HG03103 (cell line): ENCODE measurements at regions not wholly inside any gene's neighbourhood (a gene's known extent, or its start where the extent isn't known, plus 50 kb on each side); places are given as distances from the start of the nearest gene placed in this dataset.

ENCODE experiments used
- ATAC-seq: cut with Tn5 transposase; IDR thresholded peaks from one replicate; pipeline ENCODE4 v1.9.1; 2021; ENCODE audit warnings: low read depth; ENCODE audit not compliant: unreplicated experiment

DNA sequence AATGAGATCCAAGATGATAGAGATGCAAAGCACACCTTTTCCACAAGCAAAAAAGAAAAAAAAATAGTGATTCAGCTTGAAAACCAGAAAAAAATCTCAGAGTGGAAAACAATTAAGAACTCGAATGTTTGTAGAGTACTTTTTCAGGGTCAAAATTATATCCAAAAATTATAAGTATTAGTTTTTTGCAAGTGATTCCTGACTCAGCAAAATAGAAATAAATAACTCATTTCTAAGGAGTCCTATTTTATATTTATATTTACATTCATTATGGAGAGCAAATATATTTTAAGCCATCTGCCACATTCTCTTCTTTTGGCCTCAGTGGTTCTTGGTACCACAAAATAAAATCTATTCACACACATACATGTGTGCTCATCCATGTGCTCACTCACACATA is 1011.8 kb upstream of the ARRDC3 start:
- no peak for ATAC-seq

DNA sequence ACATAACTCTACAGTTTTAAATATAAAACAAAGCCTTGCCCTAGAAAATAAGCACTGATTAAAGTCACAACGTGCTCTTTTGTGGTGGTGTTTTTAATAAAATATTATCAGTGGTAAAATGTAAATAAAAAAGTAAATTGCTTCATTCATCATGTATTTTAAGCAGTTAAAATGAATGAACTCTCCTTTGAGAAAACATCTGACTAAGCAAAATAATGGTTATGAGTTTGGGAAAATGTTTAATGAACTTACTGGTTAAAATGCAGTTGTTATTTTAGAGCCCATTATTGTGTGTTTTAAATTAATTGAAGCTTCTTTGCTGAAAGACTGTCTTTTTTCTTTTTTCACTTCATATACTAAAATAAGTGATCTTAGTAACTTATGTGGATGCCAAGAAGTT is 1007.5 kb upstream of the ARRDC3 start:
- ATAC-seq = no peak

DNA sequence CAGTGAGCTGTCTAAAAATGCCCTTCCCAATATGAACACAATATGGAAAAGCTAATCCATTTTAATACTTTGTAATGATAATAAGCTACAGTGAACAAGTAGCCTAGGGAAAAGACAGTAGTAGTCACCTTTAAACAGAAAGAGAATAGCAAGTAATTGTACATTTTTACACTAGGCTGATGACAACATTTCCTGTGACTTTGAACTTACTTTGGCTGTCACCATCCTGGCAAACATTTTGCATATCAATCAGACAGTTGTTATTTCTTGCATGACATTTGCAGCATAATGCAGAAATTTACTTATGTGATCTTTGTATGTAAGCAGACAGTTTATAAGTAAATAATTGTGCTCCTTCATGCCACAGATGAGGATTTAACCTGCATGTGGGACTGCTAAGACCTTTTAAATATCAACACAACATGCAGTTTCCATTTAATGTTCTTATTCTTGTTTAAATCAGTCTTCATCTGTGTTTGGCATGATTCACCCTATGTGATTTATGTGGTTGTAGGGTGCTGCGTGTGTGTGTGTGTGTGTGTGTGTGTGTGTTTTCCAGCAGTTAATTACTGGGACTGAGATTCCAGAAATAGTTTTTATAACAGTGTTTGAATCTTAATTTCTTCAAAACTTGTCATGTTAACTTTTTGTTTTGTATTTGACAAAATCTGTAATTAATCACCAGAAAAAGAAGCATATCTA is 997.1 kb upstream of the ARRDC3 start:
- no peak for ATAC-seq

DNA sequence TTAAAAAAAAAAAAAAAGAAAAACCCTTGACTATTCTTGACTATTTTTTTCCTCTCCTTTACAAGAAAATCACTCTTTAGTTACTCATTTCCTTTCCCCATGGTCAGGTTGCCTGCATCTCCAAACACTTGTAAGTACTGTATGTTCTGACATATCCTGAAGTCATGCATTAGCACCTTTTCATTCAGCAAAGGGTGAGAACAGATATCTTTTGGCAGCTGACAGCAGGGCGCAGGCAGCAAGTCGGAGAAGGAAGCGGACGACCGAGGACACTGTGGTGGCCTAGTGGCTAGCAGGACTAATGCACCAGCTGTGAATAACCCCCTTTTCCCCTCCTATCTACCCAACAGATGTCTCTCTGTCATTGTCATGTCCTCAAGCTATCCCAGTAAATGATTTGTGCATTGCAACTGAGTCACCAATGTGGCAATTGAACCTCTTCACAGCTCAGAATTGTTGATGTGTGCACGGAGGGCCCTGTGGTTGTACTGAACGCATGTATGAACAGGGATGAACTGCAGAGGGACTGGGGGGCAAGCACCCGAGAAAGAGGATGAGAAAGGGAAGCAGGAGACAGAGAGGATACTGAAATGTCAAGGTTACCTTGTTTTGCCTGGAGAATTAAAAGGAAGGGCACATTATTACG is 996.0 kb upstream of the ARRDC3 start:
- no peak for ATAC-seq

DNA sequence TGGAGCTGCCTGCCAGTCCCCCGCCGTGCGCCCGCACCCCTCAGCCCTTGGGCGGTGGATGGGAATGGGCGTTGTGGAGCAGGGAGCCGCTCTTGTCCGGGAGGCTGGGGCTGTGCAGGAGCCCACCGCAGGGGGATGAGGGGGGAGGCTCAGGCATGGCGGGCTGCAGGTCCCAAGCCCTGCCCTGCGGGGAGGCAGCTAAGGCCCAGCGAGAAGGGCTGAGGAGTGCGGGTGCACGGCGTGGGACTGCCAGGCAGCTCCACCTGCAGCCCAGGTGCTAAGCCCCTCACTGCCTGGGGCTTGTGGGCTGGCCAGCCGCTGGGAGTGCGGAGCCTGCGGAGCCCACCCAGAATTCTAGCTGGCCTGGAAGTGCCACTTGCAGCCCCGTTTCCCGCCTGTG is 991.7 kb upstream of the ARRDC3 start:
- ATAC-seq = no peak

DNA sequence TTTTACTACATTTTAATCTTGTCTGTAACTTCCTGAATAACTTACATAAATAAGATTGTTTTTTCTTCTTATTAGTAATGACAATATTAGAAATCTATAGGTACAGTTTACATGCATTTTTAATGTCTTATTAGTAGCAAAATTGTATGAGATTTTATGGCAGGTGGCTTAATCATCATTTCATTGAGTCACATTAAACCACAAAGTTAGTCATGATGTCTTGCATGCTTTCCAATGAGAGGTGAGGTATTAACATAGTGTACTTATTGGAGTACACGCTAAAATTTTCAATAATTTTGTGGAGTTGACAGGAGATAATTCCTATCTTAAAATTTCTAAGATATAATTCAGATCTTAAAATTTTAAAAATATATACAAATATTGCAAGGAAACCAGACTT is 989.6 kb upstream of the ARRDC3 start:
- no peak for ATAC-seq

DNA sequence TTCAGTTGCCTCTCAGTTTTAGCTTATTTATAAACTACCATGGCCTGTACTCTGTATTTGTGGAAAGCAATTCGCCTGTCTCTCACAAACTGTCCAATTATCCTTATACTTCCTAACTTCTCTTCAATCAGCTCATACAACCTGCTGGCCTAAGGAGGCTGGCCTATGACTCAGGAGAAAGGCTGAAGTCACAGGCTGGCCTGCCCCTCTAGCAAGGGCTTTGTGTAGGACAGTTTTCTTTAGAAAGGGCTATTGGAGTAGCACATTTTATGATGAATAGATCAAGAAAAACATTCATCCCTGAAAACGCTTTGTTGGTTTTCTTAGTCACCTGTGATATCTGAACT is 988.7 kb upstream of the ARRDC3 start:
- no peak for ATAC-seq

DNA sequence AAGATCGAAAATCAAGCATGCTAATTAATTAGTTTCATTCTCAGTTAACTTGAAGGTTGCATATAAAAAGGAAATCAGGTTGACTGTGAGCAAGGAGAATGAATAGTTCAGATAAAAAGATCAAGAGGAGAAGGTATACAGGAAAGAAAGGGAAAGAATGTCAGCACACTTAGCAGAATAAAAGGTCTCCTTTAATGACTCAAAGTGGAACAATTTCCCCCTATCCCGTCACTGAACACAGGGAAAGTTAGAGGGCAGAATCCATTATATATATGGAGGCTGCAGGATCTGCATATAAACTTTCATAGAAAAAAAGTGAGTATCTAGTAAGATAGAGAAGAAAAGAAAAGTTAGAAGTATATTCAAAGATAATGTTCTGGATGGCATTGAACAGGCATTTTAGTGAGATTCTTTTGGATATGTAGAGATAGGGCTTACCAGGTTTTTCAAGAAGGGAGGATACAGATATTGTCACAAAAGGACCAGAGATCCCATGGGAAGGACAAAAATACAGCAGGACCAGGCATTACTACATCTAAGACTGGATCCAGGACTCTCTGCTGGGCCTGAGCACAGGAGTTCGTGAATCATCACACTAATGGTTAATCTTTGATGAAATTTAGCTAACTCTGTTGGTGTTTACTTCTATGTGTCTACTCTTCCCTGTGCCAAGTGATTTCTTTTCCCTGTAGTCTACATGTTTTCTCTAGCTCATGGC is 988.2 kb upstream of the ARRDC3 start:
- no peak for ATAC-seq

DNA sequence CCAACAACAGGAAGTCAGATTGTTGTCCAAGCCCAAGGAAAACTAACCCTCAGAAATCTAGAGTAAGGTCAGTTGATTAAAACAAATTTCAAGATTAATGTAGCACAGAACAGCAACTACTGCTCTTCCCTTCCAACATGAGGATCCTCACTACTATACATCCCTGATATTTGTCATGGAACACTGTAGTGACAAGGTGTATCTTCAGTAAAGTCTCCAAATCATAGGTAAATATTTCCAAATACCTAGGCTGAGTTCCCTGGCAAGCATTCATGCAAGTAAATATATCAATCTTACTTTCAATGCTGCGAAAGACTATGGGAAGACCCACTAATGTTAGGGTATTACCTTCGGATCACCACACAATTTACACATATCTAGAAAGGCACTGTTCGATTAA is 986.9 kb upstream of the ARRDC3 start:
- no peak for ATAC-seq

DNA sequence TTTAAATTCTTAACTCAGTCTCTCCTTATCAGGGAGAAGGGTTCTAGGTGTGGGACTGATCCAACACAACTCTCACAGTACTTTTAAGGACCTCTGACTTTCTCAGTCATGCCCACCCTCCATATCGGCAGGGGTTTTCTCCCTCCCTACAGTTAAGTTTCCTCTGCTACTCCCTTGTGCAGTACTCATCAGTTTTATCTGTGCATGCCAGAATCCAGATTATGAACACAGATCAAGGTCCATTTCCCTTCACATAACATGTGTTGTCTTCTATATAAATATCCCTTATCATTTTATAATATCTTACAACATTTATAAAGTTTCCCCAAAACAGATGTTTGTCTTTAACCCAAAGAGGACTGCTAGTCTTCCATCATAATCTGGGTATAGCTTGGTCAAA is 986.5 kb upstream of the ARRDC3 start:
- no peak for ATAC-seq

DNA sequence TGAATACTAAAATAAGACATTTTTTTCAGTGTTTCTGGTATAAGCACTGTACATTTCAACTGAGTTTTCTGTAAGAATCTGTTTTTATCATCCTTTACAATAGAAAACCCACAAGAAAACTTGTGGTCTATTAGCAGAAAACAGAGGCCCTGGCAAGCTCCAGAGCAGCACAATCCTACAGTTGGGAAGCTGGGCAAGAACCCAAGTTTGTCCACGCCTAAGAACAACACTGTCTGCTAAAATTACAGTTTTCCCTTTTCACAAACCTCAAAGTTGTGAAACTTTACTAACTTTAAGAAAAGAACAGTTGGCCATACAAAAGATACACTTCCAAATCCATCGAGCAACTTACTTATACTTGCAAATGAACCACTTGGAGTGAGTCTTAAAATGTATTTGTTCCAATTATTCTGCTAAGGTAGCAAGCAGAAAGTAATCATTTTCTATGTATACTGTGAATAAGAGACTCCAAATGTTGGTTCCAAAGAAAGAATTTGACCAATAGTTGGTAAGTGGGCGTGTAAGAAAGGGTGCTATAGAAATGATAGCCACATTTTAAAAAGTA is 982.0 kb upstream of the ARRDC3 start:
- ATAC-seq = no peak

DNA sequence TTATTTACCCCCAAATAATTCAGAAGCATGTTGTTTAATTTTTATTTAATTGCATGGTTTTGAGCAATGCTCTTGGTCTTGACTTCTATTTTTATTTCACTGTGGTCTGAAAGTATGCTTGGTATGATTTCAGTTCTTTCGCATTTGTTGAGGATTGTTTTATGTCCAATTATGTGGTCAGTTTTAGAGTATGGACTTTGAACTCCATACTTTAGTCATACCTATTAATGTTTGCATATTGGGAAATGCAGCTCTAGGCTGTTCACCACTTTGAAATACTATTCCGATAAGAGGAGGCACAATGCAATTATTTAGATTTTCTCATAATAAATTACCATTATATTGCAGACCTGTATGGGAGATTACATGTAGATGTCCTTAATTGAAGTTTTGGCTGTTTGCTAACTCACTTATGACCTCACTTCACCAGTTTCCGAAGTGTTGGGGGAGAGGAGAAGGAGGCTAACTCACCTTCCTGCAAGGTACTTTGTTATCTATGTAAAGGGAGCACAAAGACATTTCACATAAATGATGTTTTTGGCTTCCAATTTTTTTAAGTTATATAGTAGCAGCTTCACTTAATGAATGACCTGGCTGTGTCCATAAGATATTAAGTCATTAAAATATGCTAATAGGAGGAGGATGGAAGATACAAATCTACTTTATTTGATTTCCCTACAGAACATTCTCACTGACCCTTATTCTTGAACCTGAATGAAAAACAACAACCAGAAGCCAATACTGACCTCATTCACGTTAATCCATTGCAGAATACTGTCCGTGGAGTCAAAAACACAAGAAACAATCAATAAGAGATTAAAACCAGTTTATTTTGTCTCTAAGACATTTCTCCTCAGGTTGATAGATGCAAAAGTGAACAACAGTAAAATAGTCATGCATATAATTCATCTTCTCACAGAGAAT is 970.3 kb upstream of the ARRDC3 start:
- ATAC-seq = no peak

DNA sequence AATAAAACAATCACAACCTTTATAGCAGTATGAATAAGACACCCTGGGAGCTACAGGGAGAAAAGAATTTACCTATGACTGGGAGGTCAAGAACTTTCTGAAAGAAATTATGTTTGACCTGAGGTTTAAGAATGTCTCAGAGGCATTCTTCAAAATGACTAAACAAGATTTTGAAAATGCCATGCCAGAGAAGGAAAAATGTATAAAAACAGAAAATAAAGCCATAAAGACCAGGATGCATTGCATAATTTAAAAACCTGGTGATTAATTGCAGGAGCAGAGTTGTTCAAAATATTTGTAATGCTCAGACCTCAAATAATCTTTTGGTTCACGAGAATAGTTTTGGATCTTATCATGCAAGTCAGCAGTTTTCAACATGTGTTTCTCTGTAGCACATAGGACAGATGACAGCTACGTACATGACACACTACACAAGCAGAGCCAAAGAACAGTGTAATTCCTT is 954.7 kb upstream of the ARRDC3 start:
- no peak for ATAC-seq

DNA sequence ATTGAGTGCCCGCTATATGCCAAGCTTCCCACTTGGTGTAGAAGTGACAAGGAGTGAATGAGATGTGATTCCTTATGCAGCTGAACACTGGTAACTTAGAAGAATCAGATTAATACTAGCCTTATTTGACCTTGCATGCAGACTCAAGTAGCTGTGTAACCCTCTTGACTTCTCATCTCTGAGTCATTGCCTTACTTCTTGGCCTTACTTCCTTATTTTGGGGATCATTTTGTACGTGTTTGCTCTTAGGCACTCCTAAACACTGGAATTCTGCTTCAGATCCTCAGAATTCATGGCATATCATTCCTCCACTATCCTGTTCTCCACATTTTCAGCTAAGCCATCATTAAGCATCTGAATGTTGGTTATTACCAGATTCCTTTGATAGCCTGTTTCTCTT is 948.9 kb upstream of the ARRDC3 start:
- no peak for ATAC-seq

DNA sequence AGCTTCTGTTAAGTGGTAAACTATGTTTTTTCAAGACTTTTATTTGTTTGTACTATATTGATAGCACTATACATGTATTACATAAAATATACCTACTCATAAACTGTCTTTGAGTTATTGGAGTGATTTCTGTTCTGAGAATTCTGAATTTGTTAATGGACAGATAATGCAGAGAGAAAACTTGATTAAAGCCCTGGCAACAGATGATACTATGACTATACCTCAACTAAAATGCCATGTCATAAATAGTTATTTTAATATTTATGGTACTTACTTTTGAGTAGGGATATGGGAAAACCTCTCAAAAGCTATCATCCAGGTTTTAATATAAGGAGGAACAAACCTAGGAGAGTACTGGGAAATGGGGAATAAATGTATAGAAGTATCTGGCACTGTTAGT is 947.2 kb upstream of the ARRDC3 start:
- ATAC-seq = no peak

DNA sequence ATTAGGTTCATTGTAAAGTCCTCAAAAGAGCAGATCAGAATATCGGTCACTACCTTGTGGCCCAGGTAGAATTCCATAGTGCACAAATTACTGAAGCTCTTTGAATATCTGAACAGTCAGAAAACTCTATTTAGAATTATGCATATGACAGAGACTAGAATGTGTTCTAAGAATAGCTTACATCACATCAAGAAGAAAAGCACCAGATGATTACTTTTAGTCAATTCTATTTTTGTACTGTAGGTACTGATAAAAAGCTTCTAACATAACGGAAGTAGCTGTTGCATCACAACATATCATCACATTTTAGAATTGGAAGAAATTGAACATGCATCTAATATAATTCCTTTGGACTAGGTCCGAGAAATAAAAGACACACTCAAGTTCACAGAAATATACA is 946.6 kb upstream of the ARRDC3 start:
- no peak for ATAC-seq

DNA sequence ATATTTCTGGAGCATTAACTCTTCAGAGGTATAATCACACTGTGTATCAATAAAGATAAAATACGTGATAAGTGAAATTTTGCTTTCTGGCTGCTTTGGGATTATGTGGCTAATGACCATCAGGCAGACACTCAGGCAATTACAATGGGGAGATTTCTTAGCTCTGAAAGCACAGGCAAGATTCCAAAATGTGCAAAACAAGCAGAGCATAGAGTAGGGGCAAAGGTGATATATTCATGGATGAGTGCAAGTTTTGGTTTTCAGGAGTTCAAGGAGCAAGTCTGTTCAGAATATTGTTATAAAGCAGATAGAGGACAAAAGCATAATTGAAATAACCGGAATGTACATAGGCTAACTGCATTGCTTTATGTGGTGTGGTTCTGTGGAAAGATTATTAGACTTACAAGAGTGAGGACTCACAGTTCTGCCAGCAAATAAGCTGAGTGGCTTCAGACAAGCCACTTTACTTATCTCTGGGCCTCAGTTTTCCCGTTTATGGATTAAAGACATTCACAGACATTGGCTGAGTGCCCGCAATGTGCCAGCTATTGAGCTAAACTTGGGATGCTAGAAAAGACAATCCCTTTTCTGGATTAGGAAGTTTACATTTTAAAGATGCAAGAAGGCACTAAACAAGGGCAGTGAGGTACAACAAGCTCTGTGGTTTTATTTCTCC is 945.6 kb upstream of the ARRDC3 start:
- ATAC-seq = no peak

DNA sequence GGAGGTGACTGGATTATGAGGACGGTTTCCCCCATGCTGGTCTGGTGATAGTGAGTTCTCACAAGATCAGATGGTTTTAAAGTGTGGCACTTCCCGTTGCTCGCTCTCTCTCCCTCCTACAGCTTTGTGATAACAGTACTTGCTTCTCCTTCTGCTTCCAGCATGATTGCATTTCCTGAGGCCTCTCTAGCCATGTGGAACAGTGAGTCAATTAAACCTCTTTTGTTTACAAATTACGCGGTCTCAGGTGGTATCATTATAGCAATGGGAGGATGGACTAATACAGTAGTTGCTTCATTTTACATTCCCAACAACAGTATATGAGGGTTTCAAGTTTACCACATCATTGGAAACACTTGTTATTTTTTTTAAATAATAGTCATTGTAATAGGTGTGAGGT is 937.3 kb upstream of the ARRDC3 start:
- no peak for ATAC-seq

DNA sequence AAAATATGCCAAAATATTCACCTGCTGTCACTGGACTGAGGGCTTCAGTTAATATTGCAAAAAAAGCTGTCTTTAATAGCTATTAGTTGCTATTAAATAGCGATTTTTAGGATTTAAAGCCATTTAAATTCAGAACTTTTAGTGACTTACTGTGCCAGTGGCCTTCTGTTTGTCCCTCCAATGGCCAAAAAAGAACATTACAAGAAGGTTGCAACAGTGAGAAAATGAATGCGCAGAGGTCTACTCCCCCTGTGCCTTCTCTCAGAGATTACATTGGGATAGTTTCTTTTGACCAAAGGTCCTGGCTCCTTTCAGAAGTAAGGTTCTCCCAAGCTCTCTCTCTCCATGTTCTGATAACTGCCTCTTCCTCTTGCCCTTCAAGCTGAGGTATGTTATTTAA is 930.3 kb upstream of the ARRDC3 start:
- ATAC-seq = no peak

DNA sequence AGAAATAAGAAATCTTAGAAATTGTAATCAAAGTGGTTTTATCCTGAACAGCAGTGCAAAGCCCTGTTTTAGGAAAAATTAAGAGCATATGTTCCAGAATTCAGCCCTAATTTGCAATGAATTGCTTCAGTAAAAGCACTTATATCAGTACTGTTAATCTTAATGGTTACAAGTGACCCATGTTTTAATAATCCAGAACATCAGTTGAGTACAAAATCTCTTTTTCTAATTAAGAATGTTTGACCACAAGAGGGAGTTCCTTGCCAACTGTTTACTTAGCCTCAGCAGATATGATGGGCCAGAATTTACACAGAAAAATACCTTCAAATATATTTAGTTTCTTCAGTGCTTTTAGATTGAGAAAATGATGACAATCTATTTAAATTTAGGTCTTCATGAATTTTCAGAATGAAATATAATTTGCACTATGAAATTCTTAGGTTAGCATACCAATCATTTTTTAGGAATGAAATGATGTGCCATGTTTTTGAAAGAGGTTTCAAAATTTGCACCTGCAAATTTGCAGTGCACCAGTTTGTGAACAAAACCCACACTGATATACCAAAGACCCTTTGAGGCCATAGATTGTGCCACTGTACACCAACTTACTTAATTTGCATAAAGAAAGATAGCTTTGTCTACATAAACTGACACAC is 926.3 kb upstream of the ARRDC3 start:
- ATAC-seq = no peak
